KMS-11 (cell line): ENCODE measurements at regions not wholly inside any gene's neighbourhood (a gene's known extent, or its start where the extent isn't known, plus 50 kb on each side); places are given as distances from the start of the nearest gene placed in this dataset.

Experiments
- H2AFZ ChIP-seq: fragments of 200-600 bp; sonication (generic); 2 replicates; pipeline ENCODE4 v1.6.1; 2016; ENCODE audit warnings: antibody characterized with exemption, mixed run types, low read depth
- H3K27ac ChIP-seq: fragments of 200-600 bp; sonication (generic); 2 replicates; pipeline ENCODE4 v1.6.1; 2016; ENCODE audit warnings: mild to moderate bottlenecking, mixed run types
- H3K27me3 ChIP-seq: fragments of 200-600 bp; sonication (generic); 2 replicates; pipeline ENCODE4 v1.6.1; 2017; ENCODE audit warnings: mild to moderate bottlenecking, low read depth, mixed run types, moderate library complexity; ENCODE audit not compliant: insufficient read depth
- H3K36me3 ChIP-seq: fragments of 200-600 bp; sonication (generic); 2 replicates; pipeline ENCODE4 v1.6.1; 2017; ENCODE audit warnings: mild to moderate bottlenecking, mixed run types; ENCODE audit not compliant: insufficient read depth
- H3K4me1 ChIP-seq: fragments of 200-600 bp; sonication (generic); 2 replicates; pipeline ENCODE4 v1.6.1; 2016; ENCODE audit warnings: mild to moderate bottlenecking, low read depth, mixed run types; ENCODE audit not compliant: poor library complexity, severe bottlenecking
- H3K4me2 ChIP-seq: fragments of 200-600 bp; sonication (generic); 2 replicates; pipeline ENCODE4 v1.7.0; 2016; ENCODE audit warnings: mild to moderate bottlenecking, mixed run types
- H3K4me3 ChIP-seq: fragments of 200-600 bp; sonication (generic); IDR thresholded peaks from 2 replicates; pipeline ENCODE4 v1.6.1; 2017; ENCODE audit warnings: low read depth, low read length, mixed read lengths; ENCODE audit not compliant: insufficient read depth
- H3K79me2 ChIP-seq: fragments of 200-600 bp; sonication (generic); 2 replicates; pipeline ENCODE4 v1.6.1; 2016; ENCODE audit warnings: low read depth, mixed run types; ENCODE audit not compliant: insufficient read depth
- H3K9ac ChIP-seq: fragments of 200-600 bp; sonication (generic); 2 replicates; pipeline ENCODE4 v1.6.1; 2016; ENCODE audit warnings: mild to moderate bottlenecking, mixed run types
- H4K20me1 ChIP-seq: fragments of 200-600 bp; sonication (generic); 2 replicates; pipeline ENCODE4 v1.6.1; 2016; ENCODE audit warnings: mild to moderate bottlenecking, mixed run types; ENCODE audit not compliant: insufficient read depth
- CTCF ChIP-seq: fragments of 200-600 bp; sonication (generic); conservative IDR thresholded peaks from 2 replicates; pipeline ENCODE4 v1.6.1; 2017; ENCODE audit warnings: low read depth, mild to moderate bottlenecking, antibody characterized with exemption, low read length, moderate library complexity, mixed read lengths

GRCh38 chr6:71567562-71567961, 279.0 kb downstream of the OGFRL1 start:
- no peak overlapping the region for H3K4me3 ChIP-seq
- no peaks in the 10 kb centered on the region for H3K4me1 ChIP-seq
- no peak overlapping the region for H3K27ac ChIP-seq
- H3K79me2 ChIP-seq: no peaks in the 10 kb centered on the region
- TF ChIP-seq CTCF: no peak
- H4K20me1 ChIP-seq: no peaks in the 10 kb centered on the region
- no peak overlapping the region for H2AFZ ChIP-seq
- H3K27me3 ChIP-seq: no peaks in the 10 kb centered on the region
- no peak overlapping the region for H3K4me2 ChIP-seq
- no peak overlapping the region for H3K9ac ChIP-seq
- H3K36me3 ChIP-seq: no peaks in the 10 kb centered on the region

GRCh38 chr6:71577766-71578165, 289.2 kb downstream of the OGFRL1 start:
- Histone ChIP-seq H3K27ac (no peak overlapping the region), H3K9ac (no peak overlapping the region)
- no peak for TF ChIP-seq CTCF

GRCh38 chr6:71579902-71580301, 291.3 kb downstream of the OGFRL1 start:
- Histone ChIP-seq H3K27me3 (no peaks in the 10 kb centered on the region), H3K4me3 (no peak overlapping the region), H3K4me1 (no peaks in the 10 kb centered on the region), H3K4me2 (no peak overlapping the region), H3K36me3 (no peaks in the 10 kb centered on the region), H3K9ac (no peak overlapping the region), H4K20me1 (no peaks in the 10 kb centered on the region), H3K27ac (no peak overlapping the region), H3K79me2 (no peaks in the 10 kb centered on the region), H2AFZ (no peak overlapping the region)
- no peak for TF ChIP-seq CTCF

More at GRCh38 chr6:71577766-71578165, 289.2 kb downstream of the OGFRL1 start:
- Histone ChIP-seq H3K36me3 (no peaks in the 10 kb centered on the region), H4K20me1 (no peaks in the 10 kb centered on the region), H3K79me2 (no peaks in the 10 kb centered on the region), H3K27me3 (no peaks in the 10 kb centered on the region), H3K4me2 (no peak overlapping the region), H3K4me3 (no peak overlapping the region), H3K4me1 (no peaks in the 10 kb centered on the region), H2AFZ (no peak overlapping the region)

- Histone ChIP-seq H3K36me3 (no peaks in the 10 kb centered on the region), H3K4me3 (no peak overlapping the region), H2AFZ (no peak overlapping the region), H3K27ac (no peak overlapping the region), H3K9ac (no peak overlapping the region), H3K4me1 (no peaks in the 10 kb centered on the region), H3K27me3 (no peaks in the 10 kb centered on the region), H4K20me1 (no peaks in the 10 kb centered on the region), H3K79me2 (no peaks in the 10 kb centered on the region), H3K4me2 (no peak overlapping the region)
- TF ChIP-seq CTCF: no peak
These were observed 294.2 kb downstream of the OGFRL1 start for GRCh38 chr6:71582820-71583219.
